ENCODE measurements at regions not wholly inside any gene's neighbourhood (a gene's known extent, or its start where the extent isn't known, plus 50 kb on each side); places are given as distances from the start of the nearest gene placed in this dataset.

DNA sequence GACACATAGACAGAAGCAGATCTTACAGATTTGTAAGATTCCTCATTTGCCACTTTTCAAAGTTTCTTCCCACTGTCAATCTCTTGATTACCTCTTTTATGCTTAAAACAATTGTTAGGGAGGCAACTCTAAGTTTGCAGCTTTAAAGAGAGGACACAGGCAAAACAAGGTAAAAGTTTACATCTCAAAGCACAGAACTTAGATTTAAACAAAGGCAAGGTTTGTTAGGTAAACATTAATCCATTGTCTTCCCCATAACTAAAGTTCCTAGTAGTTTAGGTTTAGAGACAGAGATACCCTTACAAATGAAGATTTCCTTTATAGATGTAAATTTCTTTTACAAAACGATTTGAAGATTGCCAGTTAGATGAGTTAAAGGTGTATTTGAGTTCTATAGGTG is 176.9 kb downstream of the AASDH start:
- H4K91ac ChIP-seq (ENCODE audit: insufficient read length, low read depth, low read length), result no peak overlapping the region
- no peaks in the 10 kb centered on the region for H4K20me1 ChIP-seq (ENCODE audit: control insufficient read depth, insufficient read depth, insufficient read length)
- H3K27me3 Mint-ChIP-seq (ENCODE audit: low read depth), result peaks cover 94% of the 10 kb centered on the region
- H3K4me1 ChIP-seq (ENCODE audit: insufficient read depth, low read length), result no peaks in the 10 kb centered on the region
- no peak overlapping the region for H3K9ac ChIP-seq (ENCODE audit: extremely low read depth, insufficient read length, low read length)
- no peak overlapping the region for H2AK5ac ChIP-seq (ENCODE audit: insufficient read length, low read length)
- no peak overlapping the region for H2BK20ac ChIP-seq (ENCODE audit: low read depth, low read length, poor library complexity, severe bottlenecking)
- H3K27ac Mint-ChIP-seq, result no peak overlapping the region
- no peak overlapping the region for H2BK15ac ChIP-seq (ENCODE audit: low read depth, low read length)
- H3K14ac ChIP-seq (ENCODE audit: insufficient read depth, low read length), result no peak overlapping the region
- H2AFZ ChIP-seq (ENCODE audit: low read length), result no peak overlapping the region
- H3K4me3 Mint-ChIP-seq, result no peak overlapping the region
- no peak overlapping the region for H3K27ac ChIP-seq (ENCODE audit: insufficient read length, low read depth, low read length)
- no peak overlapping the region for H4K5ac ChIP-seq (ENCODE audit: insufficient read length, low read depth, low read length)
- WGBS (ENCODE audit: extremely low coverage, insufficient read length, low lambda C conversion rate), result no CpG with 5 or more reads among the region's 1 CpG
- no peak overlapping the region for H3T11ph ChIP-seq (ENCODE audit: low read length)
- H3K4me2 ChIP-seq (ENCODE audit: insufficient read depth, insufficient read length, low read length), result no peak overlapping the region
- no peaks in the 10 kb centered on the region for H3K79me2 ChIP-seq (ENCODE audit: insufficient read depth, low read length)
- H3K79me1 ChIP-seq (ENCODE audit: insufficient read depth, low read depth, low read length, poor library complexity, severe bottlenecking), result no peaks in the 10 kb centered on the region
- H2BK5ac ChIP-seq (ENCODE audit: insufficient read length, low read length), result no peak overlapping the region
- peaks cover 8% of the 10 kb centered on the region for H3K9me3 ChIP-seq (ENCODE audit: control insufficient read depth, low read depth, low read length)
- H3K9me3 Mint-ChIP-seq, result peaks cover 13 to 19% of the 10 kb centered on the region in 2 experiments
- H2BK12ac ChIP-seq (ENCODE audit: insufficient read length, low read depth, low read length), result no peak overlapping the region
- no peak overlapping the region for H4K8ac ChIP-seq (replicated peaks; ENCODE audit: insufficient read length, low read depth, low read length)
- peaks cover 17 to 18% of the 10 kb centered on the region in 2 experiments for H3K4me1 Mint-ChIP-seq
- H3K4ac ChIP-seq (ENCODE audit: low read depth, low read length), result no peak overlapping the region
- TF ChIP-seq, protein P1, sequence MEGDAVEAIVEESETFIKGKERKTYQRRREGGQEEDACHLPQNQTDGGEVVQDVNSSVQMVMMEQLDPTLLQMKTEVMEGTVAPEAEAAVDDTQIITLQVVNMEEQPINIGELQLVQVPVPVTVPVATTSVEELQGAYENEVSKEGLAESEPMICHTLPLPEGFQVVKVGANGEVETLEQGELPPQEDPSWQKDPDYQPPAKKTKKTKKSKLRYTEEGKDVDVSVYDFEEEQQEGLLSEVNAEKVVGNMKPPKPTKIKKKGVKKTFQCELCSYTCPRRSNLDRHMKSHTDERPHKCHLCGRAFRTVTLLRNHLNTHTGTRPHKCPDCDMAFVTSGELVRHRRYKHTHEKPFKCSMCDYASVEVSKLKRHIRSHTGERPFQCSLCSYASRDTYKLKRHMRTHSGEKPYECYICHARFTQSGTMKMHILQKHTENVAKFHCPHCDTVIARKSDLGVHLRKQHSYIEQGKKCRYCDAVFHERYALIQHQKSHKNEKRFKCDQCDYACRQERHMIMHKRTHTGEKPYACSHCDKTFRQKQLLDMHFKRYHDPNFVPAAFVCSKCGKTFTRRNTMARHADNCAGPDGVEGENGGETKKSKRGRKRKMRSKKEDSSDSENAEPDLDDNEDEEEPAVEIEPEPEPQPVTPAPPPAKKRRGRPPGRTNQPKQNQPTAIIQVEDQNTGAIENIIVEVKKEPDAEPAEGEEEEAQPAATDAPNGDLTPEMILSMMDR (conservative IDR thresholded peaks at IDR 0.05), result no peak
- DNase-seq, result no peak
- H3K56ac ChIP-seq (ENCODE audit: insufficient read length, low read depth, low read length), result no peak overlapping the region
- no peak overlapping the region for H3K23ac ChIP-seq (ENCODE audit: insufficient read length, low read depth, low read length)
- no peaks in the 10 kb centered on the region for H3K23me2 ChIP-seq (ENCODE audit: insufficient read length, low read depth, low read length, poor library complexity, severe bottlenecking)
- no peak overlapping the region for H3K18ac ChIP-seq (ENCODE audit: insufficient read length, low read depth, low read length)
- H3K36me3 Mint-ChIP-seq (ENCODE audit: insufficient read depth in 1 of 3, low read depth in 3 of 3), result peaks cover 11 to 17% (median 13%) of the 10 kb centered on the region in 3 experiments
- peaks cover 19% of the 10 kb centered on the region; the same call in 1 of the 2 replicates for H3K27me3 ChIP-seq (ENCODE audit: insufficient read depth, low read length)
- no peak overlapping the region for H2BK120ac ChIP-seq (ENCODE audit: low read depth, low read length, poor library complexity, severe bottlenecking)

All from H9 (cell line).